DMS153 treated with DMSO at 0.1 percent for 48 hours (cell line): ENCODE measurements at regions not wholly inside any gene's neighbourhood (a gene's known extent, or its start where the extent isn't known, plus 50 kb on each side); places are given as distances from the start of the nearest gene placed in this dataset.
A peak's percentile ranks its signal among the peaks of the same experiment; 100 is the strongest.
"Not testable (repeated sequence)": the region's sequence is repeated elsewhere in the genome, so short reads cannot be mapped to it uniquely, and the experiment has no call there.

ENCODE experiments used
- DNase-seq: peaks from one replicate; lab custom pipeline; 2025; ENCODE audit not compliant: unreplicated experiment; lab: John Stamatoyannopoulos, UW

DNA sequence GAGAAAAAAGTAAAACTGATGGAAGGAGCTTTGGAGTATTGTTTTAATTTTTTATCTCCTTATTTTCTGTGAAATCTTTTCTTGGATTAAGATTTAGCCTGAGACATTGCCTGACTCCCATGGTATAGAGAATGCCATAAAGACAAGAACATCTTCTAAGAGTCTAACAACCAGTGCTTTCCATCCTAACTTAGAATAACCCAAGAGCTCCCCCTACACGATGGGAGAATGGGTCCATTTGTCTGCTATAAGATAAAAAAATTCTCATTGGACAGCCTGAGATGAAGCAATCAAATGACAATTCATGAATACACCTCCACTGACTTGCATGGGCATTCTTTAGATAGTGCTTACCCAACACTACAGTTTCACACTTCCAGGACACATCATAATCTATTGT lies 478.1 kb downstream of the TTLL7 start:
- no peak for DNase-seq

DNA sequence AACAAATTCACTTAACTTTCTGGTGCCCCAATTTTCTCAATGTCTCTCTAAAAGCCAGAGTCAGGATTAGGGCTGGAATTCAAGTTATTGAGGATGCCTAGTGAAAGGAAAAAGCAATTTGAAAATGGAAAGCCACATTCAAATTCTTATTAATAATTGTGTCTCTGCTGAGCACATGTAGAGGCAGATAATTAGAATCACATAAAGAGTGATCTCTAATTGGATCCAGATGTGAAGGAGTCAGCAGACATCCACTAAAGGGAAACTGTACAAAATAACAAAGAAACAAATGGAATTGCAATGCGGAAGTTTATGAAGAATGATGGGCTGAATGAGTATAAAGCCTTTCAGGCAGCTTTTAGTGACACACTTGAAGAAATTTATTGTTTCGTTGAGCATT lies 482.6 kb downstream of the TTLL7 start:
- DNase-seq: no peak

DNA sequence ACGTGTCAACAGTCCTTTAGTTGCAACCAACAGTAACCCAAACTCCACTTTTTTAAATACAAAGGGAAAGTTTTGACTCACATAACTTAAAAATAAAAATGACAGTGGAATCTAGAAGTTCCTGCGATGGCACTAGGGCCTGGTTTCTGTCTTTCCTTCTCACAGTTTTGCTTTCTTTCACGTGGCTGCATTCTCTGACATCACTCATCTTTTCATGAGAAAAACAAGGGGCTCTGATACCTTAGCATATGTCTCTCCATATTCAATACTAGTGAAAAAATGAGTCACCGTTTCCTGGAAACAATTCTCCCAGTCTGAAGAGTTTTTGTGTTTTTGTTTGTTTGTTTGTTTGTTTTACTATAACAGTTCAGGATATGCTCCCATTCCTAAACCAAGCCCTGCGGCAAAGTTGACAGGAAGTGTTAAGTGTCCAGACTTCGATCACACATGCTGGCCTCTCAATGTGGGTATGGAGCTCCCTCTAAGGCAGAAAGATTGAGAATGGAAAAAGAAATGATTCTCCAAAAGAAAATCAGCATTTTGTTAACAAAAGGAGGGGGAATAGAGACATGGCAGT lies 483.3 kb downstream of the TTLL7 start:
- no peak for DNase-seq

GRCh38 chr1:83512373-83513193 lies 486.3 kb downstream of the TTLL7 start:
- DNase-seq: peak; percentile 50

DNA sequence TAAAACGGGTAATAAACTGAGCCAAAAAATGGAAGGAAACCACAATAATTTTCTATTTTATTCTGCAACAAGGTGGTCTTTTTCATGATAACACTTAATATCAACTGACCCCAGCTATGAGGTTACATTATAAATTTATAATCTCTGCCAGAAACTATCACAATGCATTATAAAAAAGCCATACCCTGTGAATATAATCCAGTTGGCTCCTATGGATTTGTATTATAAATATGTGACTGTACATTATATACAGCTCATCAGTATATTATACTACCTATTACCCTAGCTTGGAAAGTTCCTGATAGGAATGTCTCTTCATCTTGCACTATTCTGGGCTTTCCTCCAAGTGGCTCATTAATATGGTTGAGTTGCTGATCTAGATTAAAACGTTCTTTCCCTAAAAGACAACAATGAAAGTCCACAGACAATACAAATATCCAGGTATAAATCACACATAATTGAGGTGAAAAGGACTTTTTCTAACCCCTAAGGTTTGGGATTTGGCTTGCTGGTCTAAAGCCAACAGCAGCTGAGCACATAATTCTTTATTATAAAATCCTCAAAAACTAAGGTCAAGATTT lies 487.7 kb downstream of the TTLL7 start:
- no peak for DNase-seq

DNA sequence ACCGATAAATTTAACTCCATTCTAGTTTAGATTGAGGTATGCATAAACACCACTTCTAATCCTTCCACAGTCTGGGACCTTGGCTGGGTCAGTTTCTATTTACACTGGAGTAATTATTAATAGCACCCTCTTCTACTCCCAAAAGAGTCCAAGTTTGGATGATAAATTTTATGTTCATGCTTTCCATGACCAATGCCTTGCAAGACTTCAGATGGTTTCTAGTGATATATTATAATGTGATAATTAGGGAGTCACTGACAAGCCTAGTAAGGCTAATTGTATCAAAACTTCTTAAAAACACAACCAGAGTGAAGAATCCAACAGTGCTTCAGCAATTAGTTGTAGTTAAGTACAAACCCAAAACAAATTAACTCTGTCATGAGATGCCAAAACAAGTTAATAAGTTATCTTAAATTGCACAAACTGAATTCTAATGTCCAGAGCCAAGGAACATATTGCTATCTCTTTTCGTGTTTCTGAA lies 489.6 kb downstream of the TTLL7 start:
- no peak for DNase-seq

GRCh38 chr1:83508485-83509151 lies 490.3 kb downstream of the TTLL7 start:
- no peak for DNase-seq

- DNase-seq: no peak
Observed at GRCh38 chr1:83505148-83505547, 493.8 kb downstream of the TTLL7 start.

DNA sequence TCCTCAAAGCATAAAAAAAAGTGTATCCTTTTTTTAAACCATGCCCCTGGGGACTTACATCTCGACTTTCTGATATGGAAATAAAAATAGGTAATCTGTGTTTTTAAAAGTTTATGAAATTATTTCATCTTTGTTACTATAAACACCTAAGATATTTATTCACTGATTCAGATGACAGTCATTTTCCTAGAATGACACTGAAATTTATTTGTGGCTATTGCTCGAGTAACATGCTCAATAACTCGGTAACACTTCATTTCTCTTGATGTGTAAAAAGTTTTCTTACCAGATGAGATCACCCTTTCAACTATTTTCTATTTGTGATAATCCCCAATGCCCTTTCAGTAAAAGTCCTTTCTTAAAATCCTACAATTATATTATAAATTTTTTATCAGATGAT lies 495.8 kb downstream of the TTLL7 start:
- no peak for DNase-seq

DNA sequence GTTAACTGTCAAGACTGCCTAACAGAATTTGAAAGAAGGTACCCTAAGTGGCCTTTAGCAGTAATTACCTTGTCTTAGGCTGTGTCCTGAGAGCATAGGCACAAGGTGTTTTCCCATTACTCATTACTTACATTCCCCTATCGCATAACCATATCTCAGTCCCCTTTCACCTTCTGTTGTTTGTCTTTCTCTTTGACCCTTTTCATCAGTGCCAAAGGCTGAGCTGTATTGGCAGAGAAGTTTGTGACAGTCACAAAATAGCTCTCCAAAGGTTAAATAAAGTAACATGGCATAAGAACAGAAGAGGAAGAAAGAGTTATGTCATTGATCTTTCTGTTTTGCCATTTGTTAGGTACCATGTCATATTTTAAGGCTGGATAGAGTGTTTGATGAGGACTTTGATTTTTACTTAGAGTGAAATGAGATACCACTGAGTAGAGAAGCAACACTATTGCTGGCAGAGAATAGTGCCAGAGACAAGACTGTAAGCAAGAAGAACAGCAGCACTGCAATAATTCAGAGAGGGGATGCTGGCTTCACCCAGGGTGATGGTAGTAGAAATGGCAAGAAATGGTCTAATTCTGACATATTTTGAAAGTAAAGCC lies 497.8 kb downstream of the TTLL7 start:
- no peak for DNase-seq

DNA sequence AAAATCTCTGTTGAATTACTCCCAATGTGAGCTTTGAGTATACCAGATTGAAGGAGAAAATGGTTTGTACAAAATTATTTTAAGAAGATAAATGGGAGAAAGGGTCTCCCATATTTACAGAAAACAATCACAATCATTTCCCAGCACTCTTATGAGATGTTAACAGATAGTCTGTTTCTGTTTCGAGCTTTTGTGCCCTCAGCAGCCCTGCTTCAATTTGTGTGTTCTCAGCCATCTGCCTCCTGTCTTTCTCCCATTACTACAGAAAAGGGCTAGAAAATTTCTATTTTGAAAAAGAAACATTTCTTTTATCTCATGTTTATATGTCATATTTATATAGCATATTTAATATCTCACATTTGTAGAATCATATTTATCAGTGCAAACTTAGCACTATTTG lies 498.4 kb downstream of the TTLL7 start:
- DNase-seq: no peak

DNA sequence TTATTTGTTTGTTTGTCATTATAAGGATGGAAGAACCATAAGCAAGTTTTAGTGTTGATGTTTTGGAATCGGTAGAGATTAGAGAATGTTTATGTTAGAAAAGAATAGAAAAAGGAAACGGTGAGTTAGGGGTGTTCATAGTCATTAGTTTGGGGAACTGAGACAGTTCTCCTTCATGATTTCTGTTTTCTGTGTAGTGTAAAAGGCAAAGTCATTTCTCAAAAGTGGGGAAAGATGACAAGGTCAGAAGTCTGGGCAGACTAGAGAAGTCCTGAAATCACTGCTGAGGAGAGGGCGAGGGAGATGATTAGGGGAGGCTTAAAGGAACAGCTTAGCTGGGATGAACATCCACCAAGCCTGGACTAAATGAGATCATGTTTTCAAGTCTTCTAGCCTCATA lies 498.9 kb downstream of the TTLL7 start:
- no peak for DNase-seq

- DNase-seq: no peak
Observed at GRCh38 chr1:83497563-83497962, 501.4 kb downstream of the TTLL7 start.

DNA sequence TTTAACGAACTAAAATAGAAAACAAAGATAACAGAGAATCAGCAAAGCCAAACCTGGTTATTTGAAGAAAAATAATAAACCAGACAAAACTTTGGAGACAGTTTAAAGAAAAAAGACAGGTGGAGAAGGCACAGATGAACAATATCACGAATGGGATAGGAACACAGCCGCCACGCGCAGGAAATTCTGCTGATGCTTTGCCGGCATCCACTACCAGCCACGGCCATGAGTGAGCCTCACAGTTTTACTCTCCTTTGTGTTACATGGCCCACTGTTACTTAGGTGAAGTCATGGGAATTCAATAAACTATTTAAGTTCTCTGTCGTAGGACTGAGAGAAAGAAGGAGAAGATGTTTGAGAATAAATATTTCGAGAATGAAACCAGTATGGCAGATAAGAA lies 503.4 kb downstream of the TTLL7 start:
- no peak for DNase-seq

DNA sequence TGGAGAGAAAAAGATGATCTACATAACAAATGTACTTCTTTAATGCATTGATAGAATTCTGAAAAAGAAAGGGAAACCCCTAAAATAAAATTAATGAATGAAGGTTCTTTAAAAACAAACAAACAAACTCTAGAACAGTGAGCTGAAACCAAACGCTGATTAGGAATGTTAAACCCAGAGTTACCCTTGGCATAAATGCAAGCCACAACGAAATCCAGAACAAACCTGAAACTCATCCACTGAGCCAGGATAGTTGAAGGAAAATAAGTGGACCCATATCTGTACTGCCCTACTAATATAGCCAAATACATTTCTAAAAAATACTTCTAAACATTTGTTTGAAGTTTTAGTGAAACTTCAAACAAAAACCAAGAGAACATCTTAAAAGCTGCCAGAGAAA lies 505.3 kb downstream of the TTLL7 start:
- no peak for DNase-seq

GRCh38 chr1:83491930-83492329 lies 507.0 kb downstream of the TTLL7 start:
- no peak for DNase-seq

GRCh38 chr1:83490988-83491387 lies 507.9 kb downstream of the TTLL7 start:
- no peak for DNase-seq

GRCh38 chr1:83488105-83488504 lies 510.8 kb downstream of the TTLL7 start:
- not testable (repeated sequence) for DNase-seq

GRCh38 chr1:83487460-83487859 lies 511.5 kb downstream of the TTLL7 start:
- DNase-seq: not testable (repeated sequence)

- DNase-seq: not testable (repeated sequence)
Observed at GRCh38 chr1:83485314-83486019, 513.5 kb downstream of the TTLL7 start.

DNA sequence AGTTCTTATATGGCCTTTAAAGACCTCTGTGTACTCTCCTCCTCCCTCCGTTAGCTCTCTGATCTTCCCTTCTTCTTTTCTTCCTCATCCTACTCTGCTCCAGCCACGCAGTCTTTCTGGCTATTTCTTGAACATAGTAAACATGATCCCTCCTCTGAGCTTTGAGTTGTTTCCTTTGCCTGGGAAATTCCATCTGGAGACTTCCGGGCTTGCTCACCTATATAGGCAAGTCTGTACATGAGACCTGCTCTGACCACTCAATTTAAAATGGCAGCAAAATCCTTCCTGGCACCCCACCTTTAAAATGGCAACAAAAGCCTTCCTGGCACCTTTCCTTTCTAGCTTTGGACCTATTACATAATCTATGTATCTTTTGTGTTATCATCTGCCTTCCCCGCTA lies 517.6 kb downstream of the TTLL7 start:
- DNase-seq: not testable (repeated sequence)
